NCI-H2107 treated with DMSO at 0.1 percent for 48 hours (cell line): ENCODE measurements at regions not wholly inside any gene's neighbourhood (a gene's known extent, or its start where the extent isn't known, plus 50 kb on each side); places are given as distances from the start of the nearest gene placed in this dataset.
"Not testable (repeated sequence)": the region's sequence is repeated elsewhere in the genome, so short reads cannot be mapped to it uniquely, and the experiment has no call there.

Source experiments
- DNase-seq: peaks from one replicate; lab custom pipeline; 2025; ENCODE audit not compliant: unreplicated experiment; lab: John Stamatoyannopoulos, UW

DNA sequence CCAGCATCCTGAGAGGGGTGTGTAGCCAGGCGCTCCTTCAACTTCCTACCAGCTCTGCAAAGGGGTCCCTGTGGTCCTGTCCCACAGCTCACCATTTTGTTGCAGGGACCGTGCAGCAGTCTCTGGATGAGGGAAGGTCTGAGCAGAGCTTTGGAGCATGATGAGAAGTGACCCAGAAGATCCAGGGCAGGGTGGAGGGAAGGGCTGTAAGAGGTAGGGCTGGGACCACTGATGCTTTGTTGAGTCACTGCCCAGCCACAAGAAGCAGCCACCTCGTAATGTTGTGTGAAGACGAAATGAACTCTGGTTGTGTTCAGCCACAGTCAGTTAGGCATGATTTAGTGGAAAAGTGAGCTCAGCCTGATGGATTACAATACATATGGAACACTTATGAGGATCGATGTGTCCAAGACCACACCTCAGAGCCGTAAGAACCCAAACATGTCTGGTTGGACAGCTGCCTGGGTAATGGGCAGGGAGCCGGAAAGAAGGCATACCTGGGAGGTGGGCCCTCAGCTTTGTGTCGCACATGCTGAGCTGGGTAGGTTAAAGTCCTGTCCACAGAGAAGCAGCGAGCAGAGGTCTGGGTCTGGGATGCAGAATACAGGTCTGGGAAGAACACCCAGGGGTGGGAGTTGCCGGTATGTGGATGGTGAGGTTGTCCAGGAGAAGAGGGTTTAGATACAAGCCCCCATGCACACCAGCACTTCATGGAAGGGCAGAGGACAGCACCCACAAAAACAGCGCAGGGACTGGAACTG lies 250.1 kb downstream of the GADD45G start:
- no peak for DNase-seq

DNA sequence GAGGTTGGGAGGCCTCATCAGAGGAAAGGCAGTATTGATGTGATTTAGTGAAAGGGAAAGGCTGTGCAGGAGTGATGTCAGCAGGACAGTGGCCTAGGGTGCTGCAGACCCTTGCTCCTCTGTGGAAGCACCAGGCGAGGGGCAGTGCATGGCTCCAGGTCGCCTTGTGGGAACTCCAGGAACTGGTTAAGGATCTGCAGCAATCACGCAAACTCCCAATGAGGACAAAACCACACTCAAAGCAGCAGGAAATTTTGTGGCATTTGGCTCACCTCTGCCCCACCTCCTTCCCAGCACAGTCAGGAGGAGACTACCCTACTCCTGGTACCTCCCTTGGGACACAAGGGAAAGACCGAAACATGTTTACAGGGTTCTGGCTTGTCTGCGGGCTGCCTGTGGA lies 251.5 kb downstream of the GADD45G start:
- DNase-seq, result not testable (repeated sequence)

DNA sequence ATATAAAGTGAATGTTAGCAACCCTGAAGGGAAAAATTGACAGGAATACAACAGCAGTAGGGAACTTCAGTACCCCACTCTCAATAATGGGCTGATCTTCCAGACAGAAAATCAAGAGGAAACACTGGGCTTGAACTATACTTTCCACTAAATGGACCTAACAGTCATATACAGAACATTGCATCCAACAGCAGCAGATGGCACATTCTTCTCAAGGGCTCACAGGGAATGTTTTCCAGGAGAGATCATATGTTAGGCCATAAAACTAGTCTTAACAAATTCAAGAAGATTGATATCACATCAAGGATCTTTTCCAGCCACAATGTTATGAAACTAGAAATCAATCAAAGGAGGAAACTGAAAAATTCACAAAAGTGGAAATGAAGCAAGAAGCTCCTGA lies 252.1 kb downstream of the GADD45G start:
- DNase-seq, result not testable (repeated sequence)

DNA sequence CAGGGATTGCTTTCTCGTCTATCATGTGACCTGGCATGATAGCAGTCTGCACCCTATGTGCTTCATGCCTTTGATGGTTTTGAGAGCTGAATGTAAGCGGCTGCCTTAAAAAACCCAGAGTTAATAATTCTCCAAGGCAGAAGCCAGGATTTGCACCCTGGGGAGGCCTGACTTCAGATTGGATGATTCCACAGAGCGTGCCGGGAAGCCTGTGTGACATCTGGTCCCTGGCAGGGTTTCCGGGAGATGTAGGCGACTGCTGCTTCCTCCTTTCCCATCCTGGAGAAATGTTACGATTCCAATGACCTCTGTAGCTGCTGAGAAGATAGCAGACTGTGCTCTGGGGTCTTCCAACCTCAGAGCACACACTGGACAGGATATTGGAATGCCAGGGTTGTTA lies 255.0 kb downstream of the GADD45G start:
- not testable (repeated sequence) for DNase-seq

DNA sequence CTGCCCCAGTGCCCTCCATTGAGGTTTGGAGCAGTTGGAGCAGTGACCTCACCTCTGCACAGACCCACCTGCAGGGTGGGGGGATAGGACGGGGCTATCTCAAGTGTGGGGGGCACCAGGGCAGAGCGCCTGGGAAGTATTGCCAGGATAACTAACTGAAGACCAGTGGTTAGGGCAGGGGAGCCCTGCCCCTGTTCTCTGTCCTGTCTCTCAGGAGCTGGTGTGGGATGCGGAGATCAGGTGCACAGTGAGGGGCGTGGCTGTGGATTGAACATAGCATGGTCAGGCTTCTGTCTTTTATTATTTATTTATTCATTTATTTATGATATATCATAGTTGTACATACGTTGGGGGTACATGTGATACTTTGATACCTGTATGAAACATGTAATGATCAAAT lies 256.6 kb downstream of the GADD45G start:
- not testable (repeated sequence) for DNase-seq

DNA sequence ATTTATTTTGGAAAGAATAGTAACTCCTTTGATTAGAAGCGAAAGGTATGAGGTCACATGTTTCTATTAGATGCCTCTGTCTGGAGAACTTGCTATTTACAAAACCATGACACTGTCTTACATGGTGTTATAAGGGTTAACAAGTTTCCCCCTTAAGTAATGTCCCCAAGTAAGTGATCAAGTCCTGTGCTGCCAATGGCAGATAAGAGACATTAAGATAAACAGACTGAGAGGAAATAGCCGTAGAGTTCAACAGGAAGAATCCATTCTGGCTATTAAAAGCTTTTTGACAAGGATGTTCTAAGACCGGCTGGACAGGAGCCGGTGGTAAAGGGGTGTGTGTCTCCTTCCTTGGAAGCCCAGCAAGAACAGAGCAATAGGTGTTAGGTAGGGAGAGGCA lies 257.5 kb downstream of the GADD45G start:
- DNase-seq, result no peak

DNA sequence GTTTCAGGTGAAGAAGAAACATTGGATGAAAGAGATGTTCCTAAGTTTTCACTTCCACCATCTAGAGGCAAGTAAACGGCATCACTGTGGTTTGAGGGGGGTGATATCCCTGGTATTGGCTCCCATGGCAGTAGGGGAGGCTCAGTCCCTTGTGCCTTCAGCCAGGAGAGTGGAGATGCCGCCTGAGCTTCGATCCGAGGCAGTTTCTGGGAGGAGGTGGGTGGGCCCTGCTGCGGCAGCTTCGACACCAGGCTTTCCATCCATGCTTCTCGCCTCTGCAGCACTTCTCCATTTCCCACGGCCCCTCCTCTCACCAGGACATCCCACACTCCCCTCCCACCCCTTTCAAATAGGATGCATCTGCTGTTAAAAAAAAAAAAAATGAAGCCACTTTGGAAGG lies 258.3 kb downstream of the GADD45G start:
- DNase-seq, result no peak

DNA sequence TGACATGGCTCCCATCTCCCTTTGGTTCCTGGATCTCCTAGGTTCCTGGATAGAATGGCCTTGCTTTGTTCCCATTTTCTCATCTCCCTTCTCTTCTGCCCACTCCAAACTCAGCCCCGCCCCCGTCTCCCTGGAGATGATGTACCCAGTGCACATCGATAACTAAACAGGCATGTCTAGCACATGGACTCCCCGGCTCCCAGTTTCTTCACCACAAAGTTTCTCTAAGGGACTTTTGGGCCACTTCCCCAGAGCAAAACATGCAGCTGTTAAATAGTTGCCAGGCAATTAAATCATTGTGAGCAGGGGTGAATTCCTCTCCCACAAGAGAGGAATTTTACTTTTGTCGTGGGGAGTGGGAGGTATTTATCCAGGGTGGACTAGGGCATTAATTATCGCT lies 259.0 kb downstream of the GADD45G start:
- DNase-seq, result peak; percentile 10

DNA sequence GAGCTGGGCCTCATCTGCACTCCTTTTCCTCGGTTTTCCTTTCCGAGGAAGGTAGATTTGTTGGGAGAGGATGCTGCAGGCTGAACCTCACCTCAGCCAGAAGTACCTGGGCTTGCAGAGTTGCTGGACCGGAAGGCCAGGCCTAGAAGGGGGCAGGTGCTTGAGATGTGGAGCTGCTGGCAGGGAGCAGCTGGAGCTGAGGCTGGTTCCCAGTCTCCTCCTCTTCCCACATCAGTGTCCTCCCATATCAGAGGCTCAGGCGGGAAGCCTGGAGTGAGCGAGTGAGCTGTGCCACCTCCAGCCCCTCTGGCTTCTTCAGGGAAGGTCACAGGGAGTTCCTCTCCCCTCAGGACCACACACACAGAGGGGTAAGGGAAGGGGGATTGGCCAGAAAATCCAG lies 259.4 kb downstream of the GADD45G start:
- DNase-seq, result peak; percentile 20

DNA sequence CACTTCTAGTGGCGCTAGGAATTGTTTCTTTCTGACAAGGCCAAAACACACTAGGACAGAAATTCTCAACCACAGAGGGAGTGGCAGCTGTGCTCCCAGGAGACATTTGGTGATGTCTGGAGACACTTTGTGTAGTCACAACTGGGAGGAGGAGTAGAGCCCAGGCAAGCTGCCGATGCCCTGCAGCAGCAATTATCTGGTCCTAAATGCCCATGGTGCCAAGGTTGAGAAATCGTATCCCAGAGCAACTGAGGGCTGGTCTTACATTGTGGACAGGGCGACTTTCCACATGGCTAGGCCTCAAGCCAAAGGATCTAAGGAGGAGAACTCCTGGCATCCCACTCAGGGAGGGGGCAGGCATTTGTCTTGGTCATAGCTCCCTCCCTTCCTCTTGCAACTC lies 259.9 kb downstream of the GADD45G start:
- no peak for DNase-seq

DNA sequence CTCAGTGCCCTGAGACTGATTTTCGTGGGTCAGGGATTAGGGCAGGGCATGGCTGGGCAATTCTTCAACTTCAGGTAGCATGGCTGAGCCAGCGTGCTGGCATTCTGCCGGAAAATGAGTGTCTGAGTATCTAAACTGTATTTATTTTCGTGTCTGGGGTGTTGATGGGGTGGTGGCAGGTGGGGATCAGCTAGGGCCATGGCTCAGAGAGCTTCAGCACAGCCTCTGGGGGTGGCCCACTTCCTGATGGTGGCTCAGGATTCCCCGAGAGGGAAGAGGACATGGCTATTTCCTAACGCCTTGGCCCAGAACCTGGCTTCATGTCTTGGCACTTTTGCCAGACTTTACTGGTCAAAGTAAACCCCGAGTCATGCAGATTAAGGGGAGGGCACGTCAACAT lies 260.5 kb downstream of the GADD45G start:
- no peak for DNase-seq

DNA sequence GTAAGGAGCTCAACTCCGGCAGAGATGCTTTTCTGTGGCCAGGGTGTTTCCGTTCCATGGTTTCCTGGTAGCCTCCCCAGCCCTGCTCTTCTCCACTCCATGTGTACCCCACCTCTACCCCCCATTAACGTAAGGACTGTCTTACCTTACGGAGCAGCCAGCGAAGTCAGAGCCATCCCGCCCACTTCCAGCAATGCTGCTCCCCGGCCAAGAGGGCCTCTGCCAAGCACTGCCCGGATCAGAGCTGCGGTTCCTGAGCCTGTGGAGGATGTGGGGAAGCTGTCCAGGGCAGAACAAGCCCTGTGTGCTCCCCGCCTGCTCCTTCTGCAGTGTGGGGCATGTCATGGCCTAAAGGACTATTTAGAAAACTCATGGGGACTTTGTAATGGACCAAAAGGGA lies 261.2 kb downstream of the GADD45G start:
- DNase-seq, result no peak

DNA sequence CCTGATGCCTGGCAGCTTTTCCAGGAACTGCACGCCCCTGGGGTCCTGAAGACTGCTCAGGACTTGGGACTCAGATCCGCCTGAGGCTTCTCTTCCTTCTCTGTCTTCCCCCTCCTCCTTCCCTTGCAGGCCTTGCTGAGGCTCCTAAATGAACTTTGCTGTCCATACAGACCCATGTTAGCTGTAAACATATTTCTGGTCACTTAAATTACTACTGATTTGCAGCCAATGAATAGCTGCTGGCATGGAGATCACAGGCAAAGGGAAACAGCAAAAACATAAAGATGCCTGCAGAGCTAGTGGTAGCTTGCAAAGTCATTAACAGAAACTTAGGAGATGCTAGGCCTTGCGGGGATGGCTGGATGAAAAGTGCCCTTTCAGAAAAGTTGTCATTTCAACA lies 261.9 kb downstream of the GADD45G start:
- no peak for DNase-seq

DNA sequence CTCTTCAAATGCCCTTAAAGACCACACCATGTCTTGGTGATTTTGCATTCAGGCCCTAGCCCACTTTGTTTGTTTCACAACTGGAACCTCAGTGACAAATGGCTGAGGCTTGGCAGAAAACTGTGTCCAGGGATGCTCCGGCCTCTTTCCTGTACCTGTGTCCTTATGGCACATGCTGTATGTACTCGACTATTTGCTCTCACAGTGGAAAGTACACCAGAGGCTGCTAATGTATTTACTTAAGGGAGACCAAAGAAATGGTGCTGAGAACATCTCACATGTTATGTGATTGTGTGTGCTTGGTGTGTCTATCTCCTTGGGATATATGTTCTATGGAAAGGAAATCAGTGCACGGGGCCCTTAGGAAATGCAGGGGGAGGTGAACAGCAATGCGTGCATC lies 263.3 kb downstream of the GADD45G start:
- no peak for DNase-seq

DNA sequence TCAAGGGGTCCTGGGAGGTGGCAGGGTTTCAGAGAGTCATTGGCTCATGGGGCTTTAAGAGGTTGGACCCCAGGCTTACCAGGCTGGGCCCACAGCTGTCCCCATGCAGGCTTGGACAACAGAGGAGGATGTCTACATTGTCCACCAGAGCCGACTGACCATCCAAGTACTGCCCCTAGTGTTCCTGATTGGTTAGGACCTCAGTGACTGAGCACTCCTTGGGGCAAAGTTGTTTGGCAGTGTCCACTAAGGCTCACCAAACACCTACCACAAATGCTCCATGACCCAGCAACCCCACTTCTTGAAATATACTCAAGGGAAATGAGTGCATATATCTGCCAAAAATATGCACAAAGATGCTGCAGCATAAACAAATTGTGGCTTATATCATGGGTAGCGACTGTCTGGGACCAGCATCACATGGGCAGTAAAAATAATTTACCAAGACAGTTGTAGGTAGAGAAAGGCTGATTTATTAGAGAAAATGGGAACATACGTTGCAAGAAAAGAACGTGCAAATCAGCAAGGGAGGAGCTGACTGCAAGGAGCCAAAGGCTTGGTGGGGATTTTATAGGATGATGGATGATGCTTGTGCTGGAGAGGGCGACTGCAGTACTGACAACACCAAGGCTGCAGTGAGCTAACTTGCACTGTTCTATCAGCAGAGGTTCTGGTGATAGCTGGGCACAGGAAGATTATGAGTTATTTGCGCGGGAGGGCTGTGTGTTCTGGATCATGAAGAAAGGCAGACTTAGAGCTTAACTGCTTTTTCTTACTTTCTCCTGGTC lies 265.2 kb downstream of the GADD45G start:
- DNase-seq, result no peak

DNA sequence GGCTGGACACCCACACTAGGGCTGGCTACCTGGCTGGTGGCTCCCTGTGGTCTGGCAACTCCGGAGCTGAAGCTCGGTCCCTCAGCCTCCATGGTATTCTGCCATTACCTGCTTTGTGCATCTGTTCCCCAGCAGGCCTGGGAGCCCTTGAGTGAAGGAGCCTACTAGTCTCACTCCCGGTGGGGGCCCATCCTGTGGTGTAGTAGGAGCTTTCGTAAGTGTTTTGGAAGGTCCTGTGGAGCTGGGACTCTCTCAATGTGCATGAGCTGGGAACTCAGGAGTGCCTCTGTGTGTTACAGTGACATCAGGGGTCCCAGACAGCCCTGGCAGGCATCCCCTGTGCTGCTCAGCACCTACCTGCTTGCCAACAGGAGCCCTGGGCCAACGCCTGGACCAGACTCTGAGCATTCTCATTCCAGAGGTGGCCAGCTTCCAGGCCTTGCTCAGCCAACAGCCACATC lies 267.1 kb downstream of the GADD45G start:
- DNase-seq, result no peak

DNA sequence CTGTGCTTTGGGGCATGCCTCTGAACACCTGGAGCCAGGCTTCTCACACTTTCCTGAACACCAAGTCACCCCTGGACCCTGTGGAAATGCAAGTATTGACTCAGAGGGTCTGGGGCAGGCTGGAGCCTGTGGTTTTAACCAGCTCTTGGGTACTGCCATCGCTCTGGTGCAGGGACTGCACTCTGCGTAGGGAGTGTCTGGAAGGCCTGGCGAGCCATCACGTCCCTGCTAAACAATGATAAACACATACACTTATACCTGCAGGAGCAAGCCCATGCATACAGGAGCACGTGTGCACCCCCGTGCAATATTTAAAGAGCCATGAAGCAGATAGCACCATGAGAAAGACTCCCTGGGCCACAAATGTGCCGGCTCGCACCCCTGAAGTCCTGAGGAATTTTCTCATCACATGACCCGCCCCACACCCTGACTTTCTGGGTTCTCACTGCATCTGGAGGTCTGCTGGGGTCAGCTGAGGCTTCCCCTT lies 267.7 kb downstream of the GADD45G start:
- no peak for DNase-seq

DNA sequence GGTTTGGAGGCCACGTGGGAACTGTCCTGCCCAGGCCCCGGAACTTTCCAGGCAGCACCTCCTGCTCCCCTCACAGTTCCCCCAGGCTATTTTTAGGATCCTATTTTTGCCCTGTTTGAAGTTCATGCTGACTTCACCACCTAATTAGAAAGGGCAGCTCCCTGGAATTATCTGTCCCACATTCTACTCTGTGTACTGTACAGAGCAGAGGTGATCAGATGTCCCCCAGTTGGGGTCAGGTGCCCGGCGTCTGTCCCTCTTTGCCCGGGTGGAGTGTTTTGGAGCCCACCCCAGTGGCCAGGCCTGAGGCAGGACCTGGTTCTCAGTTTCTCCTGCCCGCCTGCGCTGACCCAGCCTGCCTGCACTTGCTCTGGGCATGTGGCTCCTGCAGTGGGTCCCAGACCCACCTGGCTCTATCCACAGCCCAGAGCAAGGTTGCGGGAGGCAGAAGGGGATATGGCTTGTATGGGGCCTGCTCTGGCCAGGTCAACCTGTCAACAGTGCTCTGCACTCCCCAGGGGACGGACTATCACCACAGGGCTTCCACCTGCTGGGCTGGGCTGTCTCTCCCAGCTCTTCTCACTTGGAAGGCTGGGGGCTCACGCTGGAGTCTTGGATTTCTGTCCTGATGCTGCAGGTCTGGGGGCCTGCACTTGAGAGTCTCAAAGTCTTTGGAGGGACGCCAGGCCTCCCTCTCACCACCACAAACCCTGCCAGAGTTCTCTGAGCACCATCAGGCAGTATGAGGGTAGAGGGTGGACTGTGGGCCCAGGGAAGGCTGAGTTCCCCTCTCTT lies 268.3 kb downstream of the GADD45G start:
- DNase-seq, result no peak

DNA sequence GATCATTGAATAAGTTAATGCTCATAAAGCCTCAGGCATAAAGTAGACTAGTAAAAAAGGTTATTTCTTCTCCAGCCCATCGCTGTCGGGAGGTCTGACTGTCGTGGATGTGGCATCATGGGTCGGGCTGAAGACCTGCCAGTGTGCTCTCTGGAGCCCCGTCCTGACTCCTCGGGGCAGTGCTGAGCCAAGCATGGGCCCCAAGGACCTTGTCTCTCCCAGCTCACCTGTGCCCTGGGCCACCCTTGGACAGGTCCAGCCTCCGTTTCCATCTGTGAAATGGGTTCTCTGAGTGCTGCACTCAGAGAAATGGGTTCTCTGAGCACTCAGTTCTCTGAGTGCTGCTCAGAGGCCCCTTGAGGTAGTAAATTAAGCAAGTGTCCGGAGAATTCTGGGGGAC lies 269.0 kb downstream of the GADD45G start:
- no peak for DNase-seq

DNA sequence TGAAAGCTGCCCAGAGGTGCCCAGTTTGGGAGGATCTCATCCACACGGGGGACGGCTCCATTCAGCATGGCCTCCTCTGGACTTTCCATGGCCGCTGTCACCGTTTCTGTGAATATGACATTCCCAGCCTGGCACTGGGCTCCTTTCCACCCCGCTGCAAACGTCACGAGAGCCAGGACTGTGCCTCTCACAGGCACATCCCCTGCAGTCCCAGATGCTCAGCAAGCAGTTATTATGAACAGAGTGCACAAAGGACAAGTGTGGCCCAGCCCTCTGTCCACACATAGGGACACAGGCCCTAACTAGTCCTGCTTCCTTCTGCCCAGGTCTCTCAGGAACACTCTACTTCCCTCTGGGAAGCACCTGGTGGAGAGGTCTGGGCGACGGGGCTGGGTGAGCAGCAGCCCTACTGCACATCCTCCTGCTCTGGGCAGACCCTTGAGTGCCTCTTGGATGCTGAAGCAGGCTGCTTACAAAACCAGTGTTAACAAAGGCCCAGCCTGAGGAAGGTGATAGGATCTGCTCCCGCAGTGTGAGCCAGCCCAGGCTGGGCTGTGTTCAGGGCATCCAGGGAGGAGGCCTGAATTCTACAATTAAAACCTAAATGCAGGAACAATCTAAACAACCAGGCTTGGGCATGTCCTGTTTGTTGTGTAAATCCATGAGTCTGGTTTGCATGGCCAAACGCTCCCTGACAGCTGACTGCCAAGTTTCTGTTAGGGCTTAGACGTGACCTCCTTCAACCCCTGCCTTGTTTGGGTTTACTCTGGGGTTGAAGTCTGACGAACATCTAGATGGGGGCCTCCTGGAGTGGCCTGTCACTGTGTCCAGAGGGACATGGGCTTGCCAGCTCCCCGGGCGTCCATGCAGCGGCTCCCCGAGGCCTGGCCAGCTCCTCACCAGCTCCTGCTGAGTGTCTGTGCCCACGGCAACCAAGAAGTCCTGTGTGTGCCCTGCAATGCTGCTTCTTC lies 269.8 kb downstream of the GADD45G start:
- DNase-seq, result peak; percentile 19
